Karpas-422 (cell line): ENCODE measurements at regions not wholly inside any gene's neighbourhood (a gene's known extent, or its start where the extent isn't known, plus 50 kb on each side); places are given as distances from the start of the nearest gene placed in this dataset.

Source experiments
- DNase-seq: peaks from one replicate; pipeline ENCODE4 v3.0.0-alpha.2; 2015
- H2AFZ ChIP-seq: fragments of 200-600 bp; sonication (generic); 2 replicates; pipeline ENCODE4 v1.6.1; 2014; ENCODE audit warnings: antibody characterized with exemption, low read length, mixed read lengths
- H3K27ac ChIP-seq: fragments of 200-600 bp; sonication (generic); 2 replicates; pipeline ENCODE4 v1.5.1; 2014; ENCODE audit warnings: mild to moderate bottlenecking, low read length, moderate library complexity
- H3K27me3 ChIP-seq: fragments of 200-600 bp; sonication (generic); 2 replicates; pipeline ENCODE4 v1.6.1; 2014; ENCODE audit warnings: low read length, mixed read lengths
- H3K36me3 ChIP-seq: fragments of 200-600 bp; sonication (generic); 2 replicates; pipeline ENCODE4 v1.6.1; 2014; ENCODE audit warnings: low read length, mixed read lengths; ENCODE audit not compliant: insufficient read depth
- H3K4me1 ChIP-seq: fragments of 200-600 bp; sonication (generic); 2 replicates; pipeline ENCODE4 v1.6.1; 2014; ENCODE audit warnings: mild to moderate bottlenecking, low read length, mixed read lengths
- H3K4me2 ChIP-seq: fragments of 200-600 bp; sonication (generic); 2 replicates; pipeline ENCODE4 v1.6.1; 2014; ENCODE audit warnings: low read length, low read depth, mild to moderate bottlenecking; ENCODE audit not compliant: poor library complexity, severe bottlenecking
- H3K4me3 ChIP-seq: fragments of 200-600 bp; sonication (generic); 2 replicates; pipeline ENCODE4 v1.5.1; 2014; ENCODE audit warnings: mild to moderate bottlenecking, antibody characterized with exemption, low read length, mixed read lengths
- H3K79me2 ChIP-seq: fragments of 200-600 bp; sonication (generic); 2 replicates; pipeline ENCODE4 v1.6.1; 2014; ENCODE audit warnings: mild to moderate bottlenecking, low read length, mixed read lengths
- H3K9ac ChIP-seq: fragments of 200-600 bp; sonication (generic); 2 replicates; pipeline ENCODE4 v1.6.0; 2014; ENCODE audit warnings: low read length
- H3K9me2 ChIP-seq: fragments of 200-600 bp; sonication (generic), shearing (Covaris generic); replicated peaks from 2 replicates; pipeline ENCODE4 v1.6.0; 2014; ENCODE audit warnings: mild to moderate bottlenecking, low read length, moderate library complexity; ENCODE audit not compliant: insufficient read depth
- H3K9me3 ChIP-seq: fragments of 300-700, 200-600 bp; sonication (generic); 2 replicates; pipeline ENCODE4 v1.6.1; 2014; ENCODE audit warnings: low read length, mixed read lengths
- H4K20me1 ChIP-seq: fragments of 200-600 bp; sonication (generic); 2 replicates; pipeline ENCODE4 v1.6.1; 2014; ENCODE audit warnings: mild to moderate bottlenecking, antibody characterized with exemption, low read length, low read depth; ENCODE audit not compliant: insufficient read depth

GRCh38 chr13:33514362-33514761 is 228.8 kb upstream of the STARD13 start:
- Histone ChIP-seq H3K4me3 (no peak overlapping the region), H3K36me3 (no peaks in the 10 kb centered on the region), H2AFZ (no peak overlapping the region), H3K4me1 (peaks cover 19% of the 10 kb centered on the region), H3K9me3 (no peaks in the 10 kb centered on the region), H3K79me2 (no peaks in the 10 kb centered on the region), H3K27me3 (no peaks in the 10 kb centered on the region), H4K20me1 (no peaks in the 10 kb centered on the region), H3K9me2 (no peaks in the 10 kb centered on the region), H3K9ac (no peak overlapping the region), H3K27ac (no peak overlapping the region), H3K4me2 (no peak overlapping the region)
- peak; percentile 56 for DNase-seq

DNA sequence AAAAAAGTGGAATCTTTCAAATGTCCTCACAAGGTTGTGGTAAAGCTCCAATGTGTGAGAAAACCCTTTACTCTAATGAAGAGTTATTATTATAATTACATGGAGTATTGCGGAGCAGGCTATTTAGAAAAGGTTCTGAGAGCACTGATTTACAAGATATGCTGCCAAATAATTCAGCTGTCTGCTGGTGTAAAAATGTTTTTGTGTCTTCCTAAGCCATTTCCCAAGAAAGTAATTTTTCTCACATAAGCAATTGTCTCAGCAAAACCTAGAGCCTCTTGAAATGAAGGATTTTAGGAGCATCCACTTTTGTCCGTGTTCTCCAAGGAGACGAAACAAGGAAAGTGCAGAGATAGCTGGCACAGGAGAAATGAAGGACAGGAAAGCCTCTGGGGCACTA is 229.6 kb upstream of the STARD13 start:
- no peak overlapping the region for H3K27ac ChIP-seq
- H3K4me1 ChIP-seq, result peaks cover 21% of the 10 kb centered on the region
- no peaks in the 10 kb centered on the region for H3K9me3 ChIP-seq
- no peaks in the 10 kb centered on the region for H3K36me3 ChIP-seq
- no peak overlapping the region for H3K4me2 ChIP-seq
- H3K79me2 ChIP-seq, result no peaks in the 10 kb centered on the region
- H4K20me1 ChIP-seq, result no peaks in the 10 kb centered on the region
- DNase-seq, result no peak
- no peak overlapping the region for H3K4me3 ChIP-seq
- no peak overlapping the region for H3K9ac ChIP-seq
- H3K9me2 ChIP-seq, result no peaks in the 10 kb centered on the region
- no peaks in the 10 kb centered on the region for H3K27me3 ChIP-seq
- no peak overlapping the region for H2AFZ ChIP-seq

GRCh38 chr13:33518452-33518851 is 232.9 kb upstream of the STARD13 start:
- Histone ChIP-seq H3K9ac (no peak overlapping the region), H3K27me3 (no peaks in the 10 kb centered on the region), H3K9me3 (no peaks in the 10 kb centered on the region), H3K9me2 (no peaks in the 10 kb centered on the region), H3K27ac (no peak overlapping the region), H3K4me3 (0 out of 2 replicates have a peak overlapping the region, but pooled peaks have one; percentile 21), H3K4me2 (peak overlapping the region; percentile 58), H3K4me1 (peaks cover 21% of the 10 kb centered on the region), H3K79me2 (no peaks in the 10 kb centered on the region), H2AFZ (no peak overlapping the region), H4K20me1 (no peaks in the 10 kb centered on the region), H3K36me3 (no peaks in the 10 kb centered on the region)
- DNase-seq, result peak; percentile 58

DNA sequence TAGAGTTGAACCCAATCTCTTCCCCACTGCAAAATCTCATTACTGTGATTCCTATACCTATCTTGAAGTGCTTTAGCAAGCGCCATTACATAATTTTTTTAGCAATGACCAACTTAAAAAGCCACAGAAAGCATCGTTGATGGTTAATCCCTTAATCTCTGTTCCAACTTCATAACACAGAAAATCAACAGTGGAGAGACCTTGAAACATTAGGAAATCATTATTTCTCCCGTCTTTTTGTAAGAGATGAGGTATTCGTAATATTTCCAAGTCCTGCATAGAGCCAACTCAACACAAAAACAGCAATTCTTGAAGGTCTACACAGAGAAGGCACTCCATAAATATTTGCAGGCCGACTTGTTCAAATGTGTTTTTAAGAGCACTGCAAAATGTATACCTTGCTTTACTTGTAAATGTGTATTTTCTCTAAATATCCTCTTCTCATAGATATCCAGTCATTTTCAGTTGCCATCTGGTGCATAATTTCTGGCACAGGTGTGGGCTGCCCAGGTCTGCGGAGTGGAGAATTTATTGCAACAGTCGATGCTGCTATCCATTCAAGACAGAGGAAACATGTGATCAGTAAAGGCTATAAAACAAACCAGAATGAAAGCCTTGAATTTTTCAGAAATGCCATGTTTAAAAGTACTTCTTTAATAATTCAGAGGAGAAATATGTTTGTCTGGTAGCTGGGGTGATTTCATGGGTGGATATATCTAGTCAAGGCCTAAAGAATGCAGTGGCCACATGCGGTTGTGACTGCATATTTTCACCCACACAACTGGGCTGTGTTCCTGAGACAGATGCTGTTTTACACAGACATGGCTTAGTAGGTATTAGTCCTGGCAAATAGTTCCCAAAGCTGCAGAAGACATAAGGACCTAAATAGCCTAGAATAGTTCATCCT is 234.3 kb upstream of the STARD13 start:
- no peak overlapping the region for H3K4me2 ChIP-seq

GRCh38 chr13:33520468-33520839 is 234.9 kb upstream of the STARD13 start:
- H3K9me3 ChIP-seq, result no peaks in the 10 kb centered on the region
- no peaks in the 10 kb centered on the region for H4K20me1 ChIP-seq
- no peak overlapping the region for H3K4me2 ChIP-seq
- H2AFZ ChIP-seq, result no peak overlapping the region
- H3K9ac ChIP-seq, result no peak overlapping the region
- H3K4me1 ChIP-seq, result peaks cover 17% of the 10 kb centered on the region
- H3K79me2 ChIP-seq, result no peaks in the 10 kb centered on the region
- no peak for DNase-seq
- H3K27me3 ChIP-seq, result no peaks in the 10 kb centered on the region
- no peak overlapping the region for H3K27ac ChIP-seq
- H3K4me3 ChIP-seq, result no peak overlapping the region
- no peaks in the 10 kb centered on the region for H3K36me3 ChIP-seq
- no peaks in the 10 kb centered on the region for H3K9me2 ChIP-seq

More for the DNA sequence above, 234.3 kb upstream of the STARD13 start:
- H3K4me1 ChIP-seq, result peaks cover 17% of the 10 kb centered on the region
- no peak overlapping the region for H3K4me3 ChIP-seq
- H3K79me2 ChIP-seq, result no peaks in the 10 kb centered on the region
- no peak overlapping the region for H2AFZ ChIP-seq
- no peak overlapping the region for H3K9ac ChIP-seq
- H3K9me2 ChIP-seq, result no peaks in the 10 kb centered on the region
- H4K20me1 ChIP-seq, result no peaks in the 10 kb centered on the region
- H3K27ac ChIP-seq, result no peak overlapping the region
- no peak for DNase-seq
- no peaks in the 10 kb centered on the region for H3K9me3 ChIP-seq
- no peaks in the 10 kb centered on the region for H3K27me3 ChIP-seq
- no peaks in the 10 kb centered on the region for H3K36me3 ChIP-seq

DNA sequence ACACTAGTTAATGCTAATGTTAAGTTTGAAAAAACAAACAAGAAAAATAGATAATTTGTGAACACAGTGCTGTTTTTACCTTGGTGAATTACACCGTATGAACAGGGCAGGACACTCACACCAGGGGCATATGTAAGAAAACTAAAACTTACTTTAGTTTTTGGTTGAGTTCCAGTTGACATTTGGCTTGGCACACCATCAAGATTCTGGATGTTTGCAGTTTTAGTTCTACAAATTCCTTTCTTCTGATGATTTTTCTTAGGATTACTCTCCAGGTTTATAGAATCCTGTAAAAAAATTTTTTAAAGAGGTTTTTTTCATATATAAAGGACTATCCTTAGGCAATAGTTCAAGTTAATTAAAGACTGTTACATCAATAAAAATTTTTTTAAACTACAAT is 238.5 kb upstream of the STARD13 start:
- H3K9me3 ChIP-seq, result no peaks in the 10 kb centered on the region

DNA sequence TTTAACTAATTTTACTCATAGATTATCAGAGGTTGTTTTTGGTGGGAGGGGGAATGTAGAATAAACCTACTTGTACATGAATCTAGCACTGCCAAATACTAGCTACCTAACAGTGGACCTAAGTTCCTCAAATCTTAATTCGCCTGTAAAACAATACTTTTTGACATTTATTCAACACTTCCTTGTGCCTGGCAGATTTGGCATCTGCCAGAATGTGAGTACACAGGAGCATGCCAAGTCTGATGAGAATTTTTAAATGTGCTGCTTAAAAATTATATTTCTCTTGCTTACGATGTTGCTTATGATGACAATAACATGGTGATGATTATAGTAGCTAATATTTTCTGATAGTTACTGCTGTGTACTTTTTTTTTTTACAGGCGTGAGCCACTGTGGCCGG is 240.2 kb upstream of the STARD13 start:
- Histone ChIP-seq H3K27me3 (no peaks in the 10 kb centered on the region), H3K4me3 (no peak overlapping the region), H3K4me1 (peaks cover 7% of the 10 kb centered on the region), H3K36me3 (no peaks in the 10 kb centered on the region), H3K79me2 (no peaks in the 10 kb centered on the region), H3K9me2 (no peaks in the 10 kb centered on the region), H3K27ac (no peak overlapping the region), H4K20me1 (no peaks in the 10 kb centered on the region), H3K9ac (no peak overlapping the region), H2AFZ (no peak overlapping the region), H3K4me2 (no peak overlapping the region), H3K9me3 (no peaks in the 10 kb centered on the region)
- DNase-seq, result no peak

More for the DNA sequence above, 238.5 kb upstream of the STARD13 start:
- H3K4me1 ChIP-seq, result peaks cover 11% of the 10 kb centered on the region
- no peaks in the 10 kb centered on the region for H3K79me2 ChIP-seq
- no peaks in the 10 kb centered on the region for H3K9me2 ChIP-seq
- H3K27ac ChIP-seq, result no peak overlapping the region
- no peak overlapping the region for H3K4me3 ChIP-seq
- no peak overlapping the region for H2AFZ ChIP-seq
- no peaks in the 10 kb centered on the region for H4K20me1 ChIP-seq
- H3K27me3 ChIP-seq, result no peaks in the 10 kb centered on the region
- no peak for DNase-seq
- no peak overlapping the region for H3K9ac ChIP-seq
- H3K4me2 ChIP-seq, result no peak overlapping the region
- no peaks in the 10 kb centered on the region for H3K36me3 ChIP-seq

- no peak overlapping the region for H3K27ac ChIP-seq
- no peaks in the 10 kb centered on the region for H3K36me3 ChIP-seq
- no peaks in the 10 kb centered on the region for H3K9me3 ChIP-seq
- no peak overlapping the region for H3K4me3 ChIP-seq
- DNase-seq, result no peak
- H3K9me2 ChIP-seq, result no peaks in the 10 kb centered on the region
- peak overlapping the region; percentile 52 for H2AFZ ChIP-seq
- H3K27me3 ChIP-seq, result no peaks in the 10 kb centered on the region
- H3K4me1 ChIP-seq, result peaks cover 7% of the 10 kb centered on the region
- no peaks in the 10 kb centered on the region for H3K79me2 ChIP-seq
- no peak overlapping the region for H3K9ac ChIP-seq
- H3K4me2 ChIP-seq, result no peak overlapping the region
- H4K20me1 ChIP-seq, result no peaks in the 10 kb centered on the region
Observed at GRCh38 chr13:33526718-33527117, 241.2 kb upstream of the STARD13 start.
